HS-5 (cell line): ENCODE measurements at regions not wholly inside any gene's neighbourhood (a gene's known extent, or its start where the extent isn't known, plus 50 kb on each side); places are given as distances from the start of the nearest gene placed in this dataset.
"Not testable (repeated sequence)": the region's sequence is repeated elsewhere in the genome, so short reads cannot be mapped to it uniquely, and the experiment has no call there.

Source experiments
- DNase-seq: peaks from one replicate; pipeline ENCODE4 v3.0.0-alpha.2; 2012; ENCODE audit warnings: low read depth

GRCh38 chr7:155230169-155230593 lies 67.5 kb upstream of the INSIG1 start:
- DNase-seq, result peak; percentile 90

GRCh38 chr7:155231241-155231800 lies 66.4 kb upstream of the INSIG1 start:
- DNase-seq, result no peak

- no peak for DNase-seq
Measured at GRCh38 chr7:155231941-155232340, 65.7 kb upstream of the INSIG1 start.

- no peak for DNase-seq
Measured at GRCh38 chr7:155232911-155233310, 64.8 kb upstream of the INSIG1 start.

GRCh38 chr7:155233311-155234157 lies 64.1 kb upstream of the INSIG1 start:
- no peak for DNase-seq

- DNase-seq, result no peak
Measured at GRCh38 chr7:155234158-155234492, 63.6 kb upstream of the INSIG1 start.

GRCh38 chr7:155234950-155235789 lies 62.5 kb upstream of the INSIG1 start:
- DNase-seq, result no peak

GRCh38 chr7:155236386-155236785 lies 61.3 kb upstream of the INSIG1 start:
- no peak for DNase-seq

- no peak for DNase-seq
Measured at GRCh38 chr7:155237297-155237696, 60.4 kb upstream of the INSIG1 start.

GRCh38 chr7:155237730-155238129 lies 59.9 kb upstream of the INSIG1 start:
- DNase-seq, result no peak

GRCh38 chr7:155239431-155240087 lies 58.1 kb upstream of the INSIG1 start:
- not testable (repeated sequence) for DNase-seq

GRCh38 chr7:155244675-155245074 lies 53.0 kb upstream of the INSIG1 start:
- DNase-seq, result no peak

- no peak for DNase-seq
Measured at GRCh38 chr7:155247479-155248365, 50.0 kb upstream of the INSIG1 start.
